GM23338 (cell line): ENCODE measurements at regions not wholly inside any gene's neighbourhood (a gene's known extent, or its start where the extent isn't known, plus 50 kb on each side); places are given as distances from the start of the nearest gene placed in this dataset.

Experiments
- ATAC-seq: fragments of 200-7000 bp; cut with Tn5 transposase; 3 replicates; pipeline ENCODE4 v1.9.1; 2020
- DNase-seq: peaks from one replicate; pipeline ENCODE4 v3.0.0-alpha.2; 2015; ENCODE audit warnings: low spot score
- H2AFZ ChIP-seq: fragments of 200-600 bp; sonication (generic); 2 replicates; pipeline ENCODE4 v1.8.0; 2016; ENCODE audit warnings: antibody characterized with exemption, mild to moderate bottlenecking, moderate library complexity
- H3F3A ChIP-seq: fragments of 200-600 bp; sonication (generic); replicated peaks from 2 replicates; pipeline ENCODE4 v1.8.0; 2017; ENCODE audit warnings: antibody characterized with exemption, mixed run types, low read depth
- H3K27ac ChIP-seq: fragments of 200-600 bp; sonication (generic); 2 replicates; pipeline ENCODE4 v1.6.1; 2016; ENCODE audit warnings: low read depth
- H3K27me3 ChIP-seq: fragments of 200-600 bp; sonication (generic); 2 replicates; pipeline ENCODE4 v1.8.0; 2016; ENCODE audit warnings: mild to moderate bottlenecking, mixed run types, moderate library complexity; ENCODE audit not compliant: insufficient read depth
- H3K36me3 ChIP-seq: fragments of 200-600 bp; sonication (generic); 2 replicates; pipeline ENCODE4 v1.8.0; 2016; ENCODE audit warnings: mild to moderate bottlenecking; ENCODE audit not compliant: insufficient read depth
- H3K4me1 ChIP-seq: fragments of 200-600 bp; sonication (generic); 2 replicates; pipeline ENCODE4 v1.8.0; 2016; ENCODE audit warnings: mild to moderate bottlenecking, moderate library complexity; ENCODE audit not compliant: insufficient read depth
- H3K4me2 ChIP-seq: fragments of 200-600 bp; sonication (generic); 2 replicates; pipeline ENCODE4 v1.7.1; 2017; ENCODE audit warnings: mixed run types
- H3K4me3 ChIP-seq: fragments of 200-600 bp; sonication (generic); 2 replicates; pipeline ENCODE4 v1.6.1; 2016; ENCODE audit warnings: mixed run types
- H3K79me2 ChIP-seq: fragments of 200-600 bp; sonication (generic); replicated peaks from 2 replicates; pipeline ENCODE4 v1.8.0; 2017; ENCODE audit warnings: mild to moderate bottlenecking; ENCODE audit not compliant: insufficient read depth
- H3K9me2 ChIP-seq: fragments of 200-600 bp; sonication (generic); 2 replicates; pipeline ENCODE4 v1.8.0; 2017; ENCODE audit not compliant: insufficient read depth
- H4K20me1 ChIP-seq: fragments of 200-600 bp; sonication (generic); replicated peaks from 2 replicates; pipeline ENCODE4 v1.8.0; 2017; ENCODE audit warnings: mild to moderate bottlenecking; ENCODE audit not compliant: insufficient read depth
- H3K27ac Mint-ChIP-seq: 2 replicates; pipeline ENCODE4 v1.8.0; 2020; ENCODE audit warnings: inconsistent platforms, mild to moderate bottlenecking, moderate library complexity, mixed read lengths
- H3K27me3 Mint-ChIP-seq: 3 replicates; pipeline ENCODE4 v1.8.0; 2022; ENCODE audit warnings: low read depth, mild to moderate bottlenecking, moderate library complexity, mixed read lengths, inconsistent platforms; ENCODE audit not compliant: insufficient read depth, poor library complexity
- H3K36me3 Mint-ChIP-seq: 3 replicates; pipeline ENCODE4 v1.8.0; 2021; ENCODE audit warnings: low read depth, mild to moderate bottlenecking, inconsistent platforms, moderate library complexity, mixed read lengths
- H3K4me1 Mint-ChIP-seq: 3 replicates; pipeline ENCODE4 v1.8.0; 2020; ENCODE audit warnings: mild to moderate bottlenecking, inconsistent platforms, mixed read lengths
- H3K4me3 Mint-ChIP-seq: 3 replicates; pipeline ENCODE4 v1.8.0; 2021; ENCODE audit warnings: moderate library complexity, mild to moderate bottlenecking, inconsistent platforms, mixed read lengths
- H3K9me3 Mint-ChIP-seq: 3 replicates; pipeline ENCODE4 v1.8.0; 2020; ENCODE audit warnings: moderate library complexity, mild to moderate bottlenecking, inconsistent platforms, mixed read lengths
- CREB1 ChIP-seq: fragments of 250-450 bp; sonication (Bioruptor Pico); IDR thresholded peaks from 2 replicates; pipeline ENCODE4 v1.5.0; 2020; ENCODE audit warnings: low read depth, mild to moderate bottlenecking, moderate library complexity
- CTCF ChIP-seq, 2 experiments: fragments of 200-600 bp in 1 of 2; sonication (generic) in 1 of 2; conservative IDR thresholded peaks; 2 replicates each; pipeline versions ENCODE4 v1.5.1 to v1.6.1; 2016 to 2017; ENCODE audit warnings: antibody characterized with exemption in 2 of 2, low read depth in 2 of 2, mild to moderate bottlenecking in 2 of 2, moderate library complexity in 1 of 2
- ETS1 ChIP-seq: IDR thresholded peaks from 2 replicates; pipeline ENCODE4 v1.6.1; 2016; ENCODE audit warnings: antibody characterized with exemption
- EZH2 ChIP-seq: fragments of 200-600 bp; sonication (generic); IDR thresholded peaks from one replicate; pipeline ENCODE4 v1.8.0; 2017; ENCODE audit warnings: antibody characterized with exemption, mild to moderate bottlenecking, low read depth; ENCODE audit not compliant: unreplicated experiment
- EZH2phosphoT487 ChIP-seq: fragments of 200-600 bp; sonication (generic); IDR thresholded peaks from one replicate; pipeline ENCODE4 v1.8.1; 2018; ENCODE audit warnings: antibody characterized with exemption; ENCODE audit not compliant: unreplicated experiment
- JUNB ChIP-seq: IDR thresholded peaks from one replicate; pipeline ENCODE4 v1.6.1; 2016; ENCODE audit warnings: antibody characterized with exemption; ENCODE audit not compliant: unreplicated experiment
- NANOG ChIP-seq: IDR thresholded peaks from 2 replicates; pipeline ENCODE4 v1.6.1; 2016; ENCODE audit warnings: antibody characterized with exemption, borderline replicate concordance
- POLR2AphosphoS5 ChIP-seq: IDR thresholded peaks from 2 replicates; pipeline ENCODE4 v1.6.1; 2016; ENCODE audit warnings: antibody characterized with exemption, low read depth
- REST ChIP-seq: IDR thresholded peaks from one replicate; pipeline ENCODE4 v1.6.1; 2018; ENCODE audit warnings: antibody characterized with exemption; ENCODE audit not compliant: unreplicated experiment
- STAT1 ChIP-seq: IDR thresholded peaks from one replicate; pipeline ENCODE4 v1.6.1; 2016; ENCODE audit warnings: antibody characterized with exemption; ENCODE audit not compliant: unreplicated experiment
- ZNF114 ChIP-seq: fragments of 250-450 bp; sonication (Bioruptor Pico); IDR thresholded peaks from 2 replicates; pipeline ENCODE4 v1.5.0; 2020; ENCODE audit warnings: mild to moderate bottlenecking, moderate library complexity
- ZNF331 ChIP-seq: fragments of 250-450 bp; sonication (Bioruptor Pico); IDR thresholded peaks from 2 replicates; pipeline ENCODE4 v1.5.0; 2020; ENCODE audit warnings: low read depth, mild to moderate bottlenecking, moderate library complexity
- ZNF462 ChIP-seq: fragments of 250-450 bp; sonication (Bioruptor Pico); IDR thresholded peaks from 2 replicates; pipeline ENCODE4 v1.5.0; 2020; ENCODE audit warnings: mild to moderate bottlenecking, moderate library complexity

- DNase-seq, result no peak
- H3K36me3 ChIP-seq, result no peaks in the 10 kb centered on the region
- H3K9me2 ChIP-seq, result peaks cover 6% of the 10 kb centered on the region; the same call in 1 of the 2 replicates
Measured at GRCh38 chr15:70400766-70401541, 303.2 kb upstream of the TLE3 start.

More at GRCh38 chr15:70400766-70401541, 303.2 kb upstream of the TLE3 start:
- Mint-ChIP-seq H3K9me3 (no peaks in the 10 kb centered on the region), H3K4me3 (no peak overlapping the region), H3K36me3 (no peaks in the 10 kb centered on the region), H3K27me3 (peaks cover 3% of the 10 kb centered on the region), H3K27ac (no peak overlapping the region), H3K4me1 (peaks cover 21% of the 10 kb centered on the region)
- no peaks in the 10 kb centered on the region for H3K79me2 ChIP-seq
- H3F3A ChIP-seq, result no peaks in the 10 kb centered on the region
- no peak overlapping the region for H3K4me2 ChIP-seq
- no peaks in the 10 kb centered on the region for H4K20me1 ChIP-seq
- peaks cover 23% of the 10 kb centered on the region for H3K4me1 ChIP-seq
- no peaks in the 10 kb centered on the region for H3K27me3 ChIP-seq
- H3K27ac ChIP-seq, result no peak overlapping the region
- no peak for ATAC-seq
- no peak overlapping the region for H2AFZ ChIP-seq
- TF ChIP-seq ZNF462 (CRISPR knock-in tag) (no peak), NANOG (no peak), ZNF114 (CRISPR knock-in tag) (no peak), EZH2 (no peak), ZNF331 (CRISPR knock-in tag) (no peak), ETS1 (no peak), STAT1 (no peak), JUNB (no peak), REST (no peak), POLR2AphosphoS5 (no peak), CTCF (conservative IDR thresholded peaks at IDR 0.05; ENCODE audit: low read depth in 2 of 2) (no peak), EZH2phosphoT487 (no peak), CREB1 (CRISPR knock-in tag) (no peak)
- no peak overlapping the region for H3K4me3 ChIP-seq
